Fibroblast of lung (primary cell): ENCODE measurements at regions not wholly inside any gene's neighbourhood (a gene's known extent, or its start where the extent isn't known, plus 50 kb on each side); places are given as distances from the start of the nearest gene placed in this dataset.

Source experiments
- DNase-seq, 2 donors: peaks; one replicate each; pipeline versions ENCODE4 v3.0.0 to v3.0.0-alpha.2; 2010; ENCODE audit warnings: low read depth in 2 of 2
- H2AFZ ChIP-seq: 2 replicates; pipeline ENCODE4 v1.5.1; 2012; ENCODE audit warnings: low read length, control low read depth, inconsistent platforms
- H3K27ac ChIP-seq: 2 replicates; pipeline ENCODE4 v1.5.1; 2011; ENCODE audit warnings: low read length, control low read depth; ENCODE audit not compliant: insufficient read depth
- H3K27me3 ChIP-seq: 2 replicates; pipeline ENCODE4 v1.5.1; 2011; ENCODE audit warnings: mild to moderate bottlenecking, low read length; ENCODE audit not compliant: control insufficient read depth, insufficient read depth
- H3K36me3 ChIP-seq: 2 replicates; pipeline ENCODE4 v1.5.1; 2011; ENCODE audit warnings: low read length; ENCODE audit not compliant: control insufficient read depth, insufficient read depth
- H3K4me1 ChIP-seq: 2 replicates; pipeline ENCODE4 v1.5.1; 2011; ENCODE audit warnings: low read length; ENCODE audit not compliant: control insufficient read depth, insufficient read depth; ENCODE audit errors: extremely low read depth
- H3K4me2 ChIP-seq: 2 replicates; pipeline ENCODE4 v1.5.1; 2011; ENCODE audit warnings: low read length, control low read depth; ENCODE audit not compliant: insufficient read depth; ENCODE audit errors: extremely low read depth
- H3K4me3 ChIP-seq, 4 experiments: fragments of 200-600 bp in 1 of 4; sonication (generic) in 1 of 4; replicated peaks in 1 of 4; 2 replicates each; pipeline ENCODE4 v1.5.1; 2011 to 2016; ENCODE audit warnings: low read length in 4 of 4, low read depth in 3 of 4, mild to moderate bottlenecking in 3 of 4, control low read depth in 2 of 4, inconsistent platforms in 1 of 4, mixed read lengths in 1 of 4; ENCODE audit not compliant: insufficient read depth in 1 of 4; ENCODE audit errors: control extremely low read depth in 1 of 4
- H3K79me2 ChIP-seq: 2 replicates; pipeline ENCODE4 v1.5.1; 2012; ENCODE audit warnings: mild to moderate bottlenecking, low read length, inconsistent platforms; ENCODE audit not compliant: control insufficient read depth, insufficient read depth
- H3K9ac ChIP-seq: 2 replicates; pipeline ENCODE4 v1.5.1; 2011; ENCODE audit warnings: mild to moderate bottlenecking, low read length, control low read depth; ENCODE audit not compliant: insufficient read depth
- H3K9me3 ChIP-seq: 2 replicates; pipeline ENCODE4 v1.5.1; 2012; ENCODE audit warnings: low read depth, low read length; ENCODE audit not compliant: control insufficient read depth, insufficient read depth
- H4K20me1 ChIP-seq: 2 replicates; pipeline ENCODE4 v1.5.1; 2011; ENCODE audit warnings: low read length; ENCODE audit not compliant: control insufficient read depth, insufficient read depth; ENCODE audit errors: extremely low read depth
- EZH2 ChIP-seq: IDR thresholded peaks from 2 replicates; pipeline ENCODE4 v1.5.1; 2012; ENCODE audit warnings: low read length, control low read depth, mild to moderate bottlenecking; ENCODE audit errors: missing control alignments
- TF ChIP-seq, protein P1 (sequence below), 2 donors: IDR thresholded peaks in 1 of 2; conservative IDR thresholded peaks in 1 of 2; 1 replicate in 1 of 2; 2 replicates in 1 of 2; pipeline ENCODE4 v1.5.1; 2011 to 2012; ENCODE audit warnings: low read length in 2 of 2, control low read depth in 1 of 2, inconsistent platforms in 1 of 2, low read depth in 1 of 2, mild to moderate bottlenecking in 1 of 2

DNA sequence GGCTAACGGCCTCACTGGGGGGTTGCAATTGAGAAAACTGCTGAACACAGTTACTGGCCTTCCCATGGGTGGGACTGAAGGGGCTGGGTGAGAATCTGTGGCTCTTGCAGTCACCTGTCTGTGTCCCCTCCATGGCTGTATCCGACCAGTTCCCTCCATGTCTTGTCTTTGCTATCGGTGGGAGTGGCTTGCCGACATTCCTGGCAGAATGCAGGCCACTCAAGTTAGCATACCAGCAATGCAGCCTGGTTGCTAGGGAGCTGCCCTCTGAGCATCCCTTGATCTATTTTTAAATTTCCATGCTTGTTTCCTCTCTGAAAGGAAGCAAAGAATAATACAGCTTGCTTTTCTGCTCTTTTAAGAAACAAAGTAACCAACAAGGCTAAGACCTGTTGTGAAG, 1509.7 kb upstream of the WWC1 start:
- Histone ChIP-seq H2AFZ (no peak overlapping the region), H3K4me2 (no peak overlapping the region), H3K4me3 (no peak overlapping the region), H3K27ac (no peak overlapping the region), H3K79me2 (no peaks in the 10 kb centered on the region), H3K9ac (no peak overlapping the region), H3K36me3 (no peaks in the 10 kb centered on the region), H3K4me1 (no peaks in the 10 kb centered on the region), H3K9me3 (no peaks in the 10 kb centered on the region), H3K27me3 (no peaks in the 10 kb centered on the region), H4K20me1 (no peaks in the 10 kb centered on the region)
- DNase-seq = no peak
- TF ChIP-seq, protein P1, sequence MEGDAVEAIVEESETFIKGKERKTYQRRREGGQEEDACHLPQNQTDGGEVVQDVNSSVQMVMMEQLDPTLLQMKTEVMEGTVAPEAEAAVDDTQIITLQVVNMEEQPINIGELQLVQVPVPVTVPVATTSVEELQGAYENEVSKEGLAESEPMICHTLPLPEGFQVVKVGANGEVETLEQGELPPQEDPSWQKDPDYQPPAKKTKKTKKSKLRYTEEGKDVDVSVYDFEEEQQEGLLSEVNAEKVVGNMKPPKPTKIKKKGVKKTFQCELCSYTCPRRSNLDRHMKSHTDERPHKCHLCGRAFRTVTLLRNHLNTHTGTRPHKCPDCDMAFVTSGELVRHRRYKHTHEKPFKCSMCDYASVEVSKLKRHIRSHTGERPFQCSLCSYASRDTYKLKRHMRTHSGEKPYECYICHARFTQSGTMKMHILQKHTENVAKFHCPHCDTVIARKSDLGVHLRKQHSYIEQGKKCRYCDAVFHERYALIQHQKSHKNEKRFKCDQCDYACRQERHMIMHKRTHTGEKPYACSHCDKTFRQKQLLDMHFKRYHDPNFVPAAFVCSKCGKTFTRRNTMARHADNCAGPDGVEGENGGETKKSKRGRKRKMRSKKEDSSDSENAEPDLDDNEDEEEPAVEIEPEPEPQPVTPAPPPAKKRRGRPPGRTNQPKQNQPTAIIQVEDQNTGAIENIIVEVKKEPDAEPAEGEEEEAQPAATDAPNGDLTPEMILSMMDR (conservative IDR thresholded peaks at IDR 0.05 in 1 of 2, IDR thresholded peaks at IDR 0.05 in 1 of 2; ENCODE audit: low read depth in 1 of 2, low read length in 2 of 2) = no peak
- TF ChIP-seq EZH2 = no peak

DNA sequence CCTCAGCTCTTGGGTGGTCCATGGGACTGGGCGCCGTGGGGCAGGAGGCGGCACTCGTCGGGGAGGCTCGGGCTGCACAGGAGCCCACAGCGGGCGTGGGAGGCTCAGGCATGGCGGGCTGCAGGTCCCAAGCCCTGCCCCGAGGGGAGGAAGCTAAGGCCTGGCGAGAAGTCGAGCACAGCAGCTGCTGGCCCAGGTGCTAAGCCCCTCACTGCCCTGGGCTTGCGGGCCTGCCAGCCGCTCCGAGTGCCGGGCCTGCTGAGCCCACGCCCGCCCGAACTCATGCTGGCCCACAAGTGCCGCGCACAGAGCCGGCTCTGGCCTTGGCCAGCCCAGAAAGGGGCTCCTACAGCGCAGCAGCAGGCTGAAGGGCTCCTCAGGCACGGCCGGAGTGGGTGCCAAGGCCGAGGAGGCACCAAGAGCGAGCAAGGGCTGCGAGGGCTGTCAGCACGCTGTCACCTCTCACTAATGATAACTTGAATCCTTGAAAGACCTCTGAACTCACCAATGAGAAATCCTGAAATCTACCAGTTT, 1506.8 kb upstream of the WWC1 start:
- no peak for TF ChIP-seq EZH2
- TF ChIP-seq, protein P1 (conservative IDR thresholded peaks at IDR 0.05 in 1 of 2, IDR thresholded peaks at IDR 0.05 in 1 of 2; ENCODE audit: low read depth in 1 of 2, low read length in 2 of 2) = no peak
- DNase-seq = no peak
- Histone ChIP-seq H3K27me3 (no peaks in the 10 kb centered on the region), H3K79me2 (no peaks in the 10 kb centered on the region), H3K27ac (no peak overlapping the region), H3K4me3 (no peak overlapping the region), H3K4me2 (no peak overlapping the region), H3K9ac (no peak overlapping the region), H3K36me3 (no peaks in the 10 kb centered on the region), H4K20me1 (no peaks in the 10 kb centered on the region), H2AFZ (no peak overlapping the region), H3K9me3 (no peaks in the 10 kb centered on the region), H3K4me1 (no peaks in the 10 kb centered on the region)

DNA sequence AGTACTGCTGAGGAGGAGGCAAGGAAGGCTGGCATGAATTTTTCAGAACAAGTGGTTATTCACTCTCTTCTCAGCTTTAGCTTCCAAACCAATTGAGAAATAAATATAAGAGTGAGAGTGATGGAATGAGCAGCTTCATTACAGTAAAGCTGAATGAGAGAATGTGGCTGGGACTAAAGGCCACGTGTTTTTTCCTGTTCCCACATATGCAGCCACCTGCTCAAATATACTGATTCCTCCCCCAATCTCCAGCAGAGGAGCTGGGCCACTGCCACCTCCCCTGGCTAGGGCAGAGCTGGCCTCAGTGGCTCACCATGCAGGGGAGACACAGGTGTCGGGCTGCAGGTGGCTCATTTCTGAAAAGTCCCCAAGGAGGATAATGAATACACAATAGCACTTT, 1505.3 kb upstream of the WWC1 start:
- Histone ChIP-seq H2AFZ (no peak overlapping the region), H3K4me3 (no peak overlapping the region), H3K4me1 (no peaks in the 10 kb centered on the region), H3K9ac (no peak overlapping the region), H3K27ac (no peak overlapping the region), H3K9me3 (no peaks in the 10 kb centered on the region), H4K20me1 (no peaks in the 10 kb centered on the region), H3K27me3 (no peaks in the 10 kb centered on the region), H3K4me2 (no peak overlapping the region), H3K79me2 (no peaks in the 10 kb centered on the region), H3K36me3 (no peaks in the 10 kb centered on the region)
- no peak for DNase-seq
- no peak for TF ChIP-seq EZH2
- TF ChIP-seq, protein P1 (conservative IDR thresholded peaks at IDR 0.05 in 1 of 2, IDR thresholded peaks at IDR 0.05 in 1 of 2; ENCODE audit: low read depth in 1 of 2, low read length in 2 of 2) = no peak
